ENCODE measurements at regions not wholly inside any gene's neighbourhood (a gene's known extent, or its start where the extent isn't known, plus 50 kb on each side); places are given as distances from the start of the nearest gene placed in this dataset.

- Histone ChIP-seq H3K27ac (no peak overlapping the region), H3K36me3 (no peaks in the 10 kb centered on the region), H3K27me3 (no peaks in the 10 kb centered on the region), H3K4me3 (no peak overlapping the region), H3K4me1 (no peaks in the 10 kb centered on the region), H3K9me3 (no peaks in the 10 kb centered on the region)
- ATAC-seq = peak; percentile 65
- 61 to 83% methylated on average over 3 of the region's 5 CpGs for WGBS, 2 donors (ENCODE audit: low coverage in 1 of 2)
- TF ChIP-seq POLR2AphosphoS5 (IDR thresholded peaks at IDR 0.05) = no peak
- no peak for TF ChIP-seq EP300 (IDR thresholded peaks at IDR 0.05)
- no peak for TF ChIP-seq CTCF (IDR thresholded peaks at IDR 0.05)
- TF ChIP-seq POLR2A (IDR thresholded peaks at IDR 0.05) = no peak
Measured at GRCh38 chr9:89781838-89782540, 177.2 kb downstream of the GADD45G start.

GRCh38 chr9:89786655-89787054 lies 181.8 kb downstream of the GADD45G start:
- H3K36me3 ChIP-seq = no peaks in the 10 kb centered on the region
- ATAC-seq = no peak
- no peak overlapping the region for H3K27ac ChIP-seq
- no peaks in the 10 kb centered on the region for H3K4me1 ChIP-seq
- no peak overlapping the region for H3K4me3 ChIP-seq
- WGBS, 2 donors (ENCODE audit: low coverage in 1 of 2) = 0% methylated on average over 1 of the region's 1 CpG; no CpG with 5 or more reads in 1 of the 2 donors
- no peaks in the 10 kb centered on the region for H3K27me3 ChIP-seq
- no peak for TF ChIP-seq POLR2A (IDR thresholded peaks at IDR 0.05)
- TF ChIP-seq EP300 (IDR thresholded peaks at IDR 0.05) = no peak
- TF ChIP-seq POLR2AphosphoS5 (IDR thresholded peaks at IDR 0.05) = no peak
- TF ChIP-seq CTCF (IDR thresholded peaks at IDR 0.05) = no peak
- H3K9me3 ChIP-seq = no peaks in the 10 kb centered on the region

- ATAC-seq = no peak
- no peak overlapping the region for H3K27ac ChIP-seq
- H3K4me3 ChIP-seq = no peak overlapping the region
- H3K36me3 ChIP-seq = no peaks in the 10 kb centered on the region
- TF ChIP-seq POLR2AphosphoS5 (IDR thresholded peaks at IDR 0.05) (no peak), POLR2A (IDR thresholded peaks at IDR 0.05) (no peak), CTCF (IDR thresholded peaks at IDR 0.05) (no peak)
- H3K4me1 ChIP-seq = no peaks in the 10 kb centered on the region
- H3K27me3 ChIP-seq = no peaks in the 10 kb centered on the region
- H3K9me3 ChIP-seq = no peaks in the 10 kb centered on the region
Measured at GRCh38 chr9:89787595-89787994, 182.8 kb downstream of the GADD45G start.

- TF ChIP-seq POLR2AphosphoS5 (IDR thresholded peaks at IDR 0.05) (no peak), EP300 (IDR thresholded peaks at IDR 0.05) (no peak), POLR2A (IDR thresholded peaks at IDR 0.05) (no peak), CTCF (IDR thresholded peaks at IDR 0.05) (no peak)
- no peaks in the 10 kb centered on the region for H3K27me3 ChIP-seq
Measured at GRCh38 chr9:89788434-89788833, 183.6 kb downstream of the GADD45G start.

GRCh38 chr9:89789922-89790510 lies 185.2 kb downstream of the GADD45G start:
- no peak overlapping the region for H3K4me3 ChIP-seq
- TF ChIP-seq CTCF (IDR thresholded peaks at IDR 0.05) (no peak), EP300 (IDR thresholded peaks at IDR 0.05) (no peak), POLR2AphosphoS5 (IDR thresholded peaks at IDR 0.05) (no peak), POLR2A (IDR thresholded peaks at IDR 0.05) (no peak)
- H3K4me1 ChIP-seq = no peaks in the 10 kb centered on the region
- no peaks in the 10 kb centered on the region for H3K9me3 ChIP-seq
- WGBS, 2 donors (ENCODE audit: low coverage in 1 of 2) = 78 to 100% methylated on average over 3 to 4 of the region's 8 CpGs
- no peak overlapping the region for H3K27ac ChIP-seq
- no peak for ATAC-seq
- no peaks in the 10 kb centered on the region for H3K27me3 ChIP-seq
- no peaks in the 10 kb centered on the region for H3K36me3 ChIP-seq

More at GRCh38 chr9:89788434-89788833, 183.6 kb downstream of the GADD45G start:
- Histone ChIP-seq H3K4me1 (no peaks in the 10 kb centered on the region), H3K9me3 (no peaks in the 10 kb centered on the region), H3K4me3 (no peak overlapping the region), H3K36me3 (no peaks in the 10 kb centered on the region), H3K27ac (no peak overlapping the region)
- ATAC-seq = no peak

Data from gastroesophageal sphincter (tissue), 4 donors.